ENCODE measurements at regions not wholly inside any gene's neighbourhood (a gene's known extent, or its start where the extent isn't known, plus 50 kb on each side); places are given as distances from the start of the nearest gene placed in this dataset.
A peak's percentile ranks its signal among the peaks of the same experiment; 100 is the strongest.

DNA sequence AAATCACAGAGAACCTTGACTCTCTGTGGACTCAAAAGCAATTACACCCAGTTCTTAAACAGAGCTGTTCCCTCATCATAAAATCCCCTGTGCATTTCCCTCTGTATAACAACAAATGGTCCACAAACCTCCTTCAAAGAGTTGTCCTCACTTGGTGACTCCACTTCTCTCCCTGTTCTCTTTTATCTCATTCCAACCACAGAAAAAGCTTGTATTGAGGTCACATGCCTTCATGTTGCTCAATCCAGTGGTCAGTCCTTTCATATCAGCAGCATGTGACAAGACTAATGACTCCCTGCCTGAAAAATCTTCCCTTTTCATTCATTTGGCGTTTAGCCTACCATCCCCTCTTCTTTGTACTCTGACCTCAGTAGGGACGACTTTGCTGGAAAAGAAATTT, 158.0 kb downstream of the DEPDC1B start:
- peak overlapping the region; percentile 3; the same call in 1 of the 2 replicates for H2AFZ ChIP-seq (ENCODE audit: control insufficient read depth, low read depth, low read length)
- FAIRE-seq (no peak), ATAC-seq (peak; percentile 64), DNase-seq (ENCODE audit: low read depth, low spot score) (peak; percentile 41)
- no peak overlapping the region; the same call in 1 of the 2 replicates for H3K9ac ChIP-seq (ENCODE audit: control insufficient read depth, insufficient read depth, low read length)
- H3K4me3 ChIP-seq = no peak overlapping the region
- in situ Hi-C loops (cut with MboI) (no loop called here), intact Hi-C loops (cut with micrococcal nuclease; ENCODE audit: unreplicated experiment) (loop anchor here (5.0 kb wide), 1 partner anchor 45 kb away; no protein-coding TSS in a partner anchor)
- BruUV-seq (replicated peaks) = no TSS peak
- no peaks in the 10 kb centered on the region for H3K79me2 ChIP-seq (ENCODE audit: control insufficient read depth, insufficient read depth, low read length)
- H4K20me1 ChIP-seq (ENCODE audit: control insufficient read depth, insufficient read depth) = no peaks in the 10 kb centered on the region
- no peaks in the 10 kb centered on the region for H3K36me3 ChIP-seq (ENCODE audit: control insufficient read depth in 2 of 2, insufficient read depth in 2 of 2, low read length in 1 of 2)
- peak overlapping the region; percentile 59 for H3K27ac ChIP-seq (ENCODE audit: control insufficient read depth, insufficient read depth)
- RAD21 ChIA-PET (ENCODE audit: unreplicated experiment) = interaction anchor here (0.7 to 5.2 kb wide), 10 partner anchors 9 to 209 kb away, joined by 3 to 26 read pairs (median 4); no protein-coding TSS in a partner anchor
- H3K4me1 ChIP-seq (ENCODE audit: control insufficient read depth, insufficient read depth, low read length) = peaks cover 22% of the 10 kb centered on the region
- 74% methylated on average over 2 of the region's 2 CpGs for WGBS (ENCODE audit: insufficient coverage, insufficient replicate concordance, low lambda C conversion rate, missing lambda C conversion rate)
- H3K4me2 ChIP-seq (ENCODE audit: control insufficient read depth, insufficient read depth) = peak overlapping the region; percentile 60
- SMC1A ChIA-PET (ENCODE audit: uncharacterized antibody, unreplicated experiment) = interaction anchor here (0.9 to 4.0 kb wide), 9 partner anchors 20 to 786 kb away, joined by 3 to 30 read pairs (median 4); no protein-coding TSS in a partner anchor
- H3K27me3 ChIP-seq (replicated peaks in 1 of 2; ENCODE audit: control insufficient read depth in 2 of 2, insufficient read depth in 2 of 2, low read length in 1 of 2) = no peaks in the 10 kb centered on the region
- CTCF ChIA-PET = interaction anchor here (0.8 to 2.0 kb wide), 5 partner anchors 20 to 127 kb away, joined by 3 to 6 read pairs (median 3); no protein-coding TSS in a partner anchor
- POLR2A ChIA-PET = interaction anchor here (2.6 kb wide), 1 partner anchor 20 kb away, joined by 12 read pairs; no protein-coding TSS in a partner anchor
- H3K9me3 ChIP-seq (replicated peaks; ENCODE audit: control insufficient read depth, insufficient read depth, low read length) = no peaks in the 10 kb centered on the region; the same call in 2 of the 3 replicates
- TF ChIP-seq, protein P1, sequence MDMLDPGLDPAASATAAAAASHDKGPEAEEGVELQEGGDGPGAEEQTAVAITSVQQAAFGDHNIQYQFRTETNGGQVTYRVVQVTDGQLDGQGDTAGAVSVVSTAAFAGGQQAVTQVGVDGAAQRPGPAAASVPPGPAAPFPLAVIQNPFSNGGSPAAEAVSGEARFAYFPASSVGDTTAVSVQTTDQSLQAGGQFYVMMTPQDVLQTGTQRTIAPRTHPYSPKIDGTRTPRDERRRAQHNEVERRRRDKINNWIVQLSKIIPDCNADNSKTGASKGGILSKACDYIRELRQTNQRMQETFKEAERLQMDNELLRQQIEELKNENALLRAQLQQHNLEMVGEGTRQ (IDR thresholded peaks at IDR 0.05; ENCODE audit: borderline replicate concordance, low read depth, low read length) = peak; percentile 38; the same call in 1 of the 2 replicates
- TF ChIP-seq RAD51 (IDR thresholded peaks at IDR 0.05) = peak; percentile 79
- no peak for TF ChIP-seq ZNF384 (IDR thresholded peaks at IDR 0.05; ENCODE audit: borderline replicate concordance, low read depth, low read length)
- TF ChIP-seq SPI1 (IDR thresholded peaks at IDR 0.05; ENCODE audit: borderline replicate concordance, insufficient read depth, low read depth, low read length) = peak; percentile 39; the same call in 1 of the 2 replicates
- 0 out of 2 replicates have a peak, but pooled peaks have one; percentile 17 for TF ChIP-seq BCL11A (IDR thresholded peaks at IDR 0.05; ENCODE audit: low read depth, low read length)
- TF ChIP-seq TBL1XR1 (IDR thresholded peaks at IDR 0.05; ENCODE audit: low read depth, low read length) = peak; percentile 47; the same call in 1 of the 2 replicates
- peak; percentile 29 for TF ChIP-seq RELA (IDR thresholded peaks at IDR 0.05; ENCODE audit: borderline replicate concordance, partially characterized antibody)
- TF ChIP-seq CEBPB (IDR thresholded peaks at IDR 0.05; ENCODE audit: borderline replicate concordance in 1 of 2, low read depth in 2 of 2, low read length in 2 of 2) = peak; percentile 37 to 84; a peak in 3 of 4 replicates
- TF ChIP-seq USF1 (IDR thresholded peaks at IDR 0.05; ENCODE audit: borderline replicate concordance, extremely low read length, insufficient read depth, low read depth, low read length) = no peak
- no peak for TF ChIP-seq NBN (IDR thresholded peaks at IDR 0.05)
- TF ChIP-seq EED (IDR thresholded peaks at IDR 0.05; ENCODE audit: low read depth) = peak; percentile 49; the same call in 1 of the 2 replicates
- peak; percentile 24 for TF ChIP-seq SMAD1 (IDR thresholded peaks at IDR 0.05; ENCODE audit: low read depth, partially characterized antibody)
- no peak for TF ChIP-seq ZNF24 (IDR thresholded peaks at IDR 0.05)
- peak; percentile 93 for TF ChIP-seq RUNX3 (IDR thresholded peaks at IDR 0.05; ENCODE audit: low read length)
- TF ChIP-seq WRNIP1 (IDR thresholded peaks at IDR 0.05; ENCODE audit: borderline replicate concordance, low read depth, low read length) = no peak
- no peak for TF ChIP-seq POU2F2 (IDR thresholded peaks at IDR 0.05; ENCODE audit: borderline replicate concordance, low read depth, low read length)
- no peak for TF ChIP-seq SREBF1 (IDR thresholded peaks at IDR 0.05; ENCODE audit: low read length)
- TF ChIP-seq IKZF2 (IDR thresholded peaks at IDR 0.05) = peak in 1 of 2 experiments; percentile 32; a peak in 3 of 4 replicates
- TF ChIP-seq JUNB (IDR thresholded peaks at IDR 0.05) = peak; percentile 26; the same call in 1 of the 2 replicates
- TF ChIP-seq NFXL1 (IDR thresholded peaks at IDR 0.05; ENCODE audit: borderline replicate concordance) = no peak
- TF ChIP-seq, protein P2, sequence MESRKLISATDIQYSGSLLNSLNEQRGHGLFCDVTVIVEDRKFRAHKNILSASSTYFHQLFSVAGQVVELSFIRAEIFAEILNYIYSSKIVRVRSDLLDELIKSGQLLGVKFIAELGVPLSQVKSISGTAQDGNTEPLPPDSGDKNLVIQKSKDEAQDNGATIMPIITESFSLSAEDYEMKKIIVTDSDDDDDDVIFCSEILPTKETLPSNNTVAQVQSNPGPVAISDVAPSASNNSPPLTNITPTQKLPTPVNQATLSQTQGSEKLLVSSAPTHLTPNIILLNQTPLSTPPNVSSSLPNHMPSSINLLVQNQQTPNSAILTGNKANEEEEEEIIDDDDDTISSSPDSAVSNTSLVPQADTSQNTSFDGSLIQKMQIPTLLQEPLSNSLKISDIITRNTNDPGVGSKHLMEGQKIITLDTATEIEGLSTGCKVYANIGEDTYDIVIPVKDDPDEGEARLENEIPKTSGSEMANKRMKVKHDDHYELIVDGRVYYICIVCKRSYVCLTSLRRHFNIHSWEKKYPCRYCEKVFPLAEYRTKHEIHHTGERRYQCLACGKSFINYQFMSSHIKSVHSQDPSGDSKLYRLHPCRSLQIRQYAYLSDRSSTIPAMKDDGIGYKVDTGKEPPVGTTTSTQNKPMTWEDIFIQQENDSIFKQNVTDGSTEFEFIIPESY (IDR thresholded peaks at IDR 0.05) = no peak
- peak; percentile 62 to 67; a peak in 3 of 4 replicates for TF ChIP-seq BHLHE40 (IDR thresholded peaks at IDR 0.05; ENCODE audit: borderline replicate concordance in 1 of 2, low read depth in 2 of 2, low read length in 1 of 2)
- peak; percentile 78 for TF ChIP-seq TCF7 (IDR thresholded peaks at IDR 0.05; ENCODE audit: borderline replicate concordance)
